HG02885 (cell line): ENCODE measurements at regions not wholly inside any gene's neighbourhood (a gene's known extent, or its start where the extent isn't known, plus 50 kb on each side); places are given as distances from the start of the nearest gene placed in this dataset.

Experiments used
- ATAC-seq: cut with Tn5 transposase; IDR thresholded peaks from one replicate; pipeline ENCODE4 v1.9.1; 2021; ENCODE audit warnings: mild to moderate bottlenecking; ENCODE audit not compliant: unreplicated experiment, poor library complexity

DNA sequence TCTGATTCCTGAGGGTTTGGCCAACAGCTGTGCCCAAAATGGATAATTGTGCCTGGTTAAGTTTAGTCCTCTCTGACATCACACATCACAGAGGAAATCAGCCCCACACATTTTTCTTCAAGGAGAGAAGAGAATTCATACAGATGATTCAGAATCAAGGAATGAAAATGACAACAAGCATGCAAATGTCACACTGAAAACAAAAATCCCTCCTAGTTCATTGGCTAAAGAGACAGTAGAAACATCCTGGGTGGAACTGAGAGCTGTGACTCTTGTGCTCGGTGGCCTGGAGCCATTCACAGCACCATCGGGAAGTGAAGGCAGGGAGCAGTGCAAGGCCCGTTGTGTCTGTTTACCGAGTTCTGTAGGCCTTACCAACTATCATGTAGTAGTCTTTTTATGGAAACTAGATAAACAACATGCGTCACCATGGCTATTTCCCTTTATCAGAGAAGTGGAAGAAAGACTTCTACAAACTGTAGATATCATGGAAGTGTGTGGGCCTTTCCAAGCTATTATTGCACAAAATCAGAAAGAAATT lies 81.7 kb upstream of the TENT5A start:
- no peak for ATAC-seq

DNA sequence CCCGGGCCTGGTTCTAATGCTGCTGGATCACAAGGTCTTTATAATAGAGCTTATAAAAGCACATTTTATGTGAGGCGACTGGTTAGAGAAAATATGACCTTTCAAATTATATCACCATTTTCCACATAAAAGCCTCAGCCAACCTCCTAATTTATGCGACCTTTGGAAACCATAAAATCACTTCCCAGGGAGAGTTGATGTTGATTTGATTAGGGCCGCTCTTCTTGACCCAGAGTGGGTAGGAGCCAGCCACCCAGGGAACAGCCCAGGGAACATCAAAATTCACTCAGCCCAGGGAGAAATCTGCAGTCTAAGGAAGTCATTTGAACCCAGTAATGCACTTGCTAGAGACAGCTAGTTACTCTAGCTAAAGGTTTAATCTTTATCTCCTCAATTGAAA lies 79.8 kb upstream of the TENT5A start:
- no peak for ATAC-seq

DNA sequence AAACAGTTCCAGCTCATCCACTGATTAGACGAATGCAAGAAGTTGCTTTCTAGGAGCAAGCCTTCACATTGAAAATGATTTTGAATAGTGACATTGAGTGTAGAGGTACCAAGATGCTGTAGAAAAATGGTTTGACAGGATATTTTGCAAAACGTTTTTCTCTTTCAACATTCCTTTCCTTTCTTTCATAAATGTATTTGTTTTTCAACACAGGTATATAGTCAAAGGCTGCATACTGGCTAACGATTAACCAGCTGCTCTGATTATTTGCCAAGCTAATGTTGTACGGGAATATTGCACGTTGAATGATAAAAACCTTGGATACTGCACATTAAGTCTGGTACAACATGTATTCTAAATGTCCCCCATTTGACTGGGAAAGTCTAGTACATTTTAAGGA lies 78.8 kb upstream of the TENT5A start:
- no peak for ATAC-seq

DNA sequence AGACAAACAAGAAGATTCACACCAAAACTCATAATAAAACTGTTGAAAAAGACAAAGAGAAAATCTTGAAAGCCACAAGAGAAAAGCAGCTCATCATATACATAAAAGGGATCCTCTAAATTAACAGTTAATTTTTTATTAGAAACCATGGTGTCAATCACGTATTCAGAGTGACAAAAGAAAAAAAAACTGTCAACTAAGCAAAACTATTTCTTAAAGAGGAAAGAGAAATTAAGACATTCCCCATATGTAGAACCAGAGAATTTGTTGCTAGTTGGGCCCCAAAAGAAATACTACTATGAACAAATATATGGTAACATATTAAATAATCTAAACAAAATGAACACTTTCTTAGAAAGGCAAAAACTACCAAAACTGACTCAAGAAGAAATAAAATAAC lies 74.3 kb upstream of the TENT5A start:
- ATAC-seq = no peak

DNA sequence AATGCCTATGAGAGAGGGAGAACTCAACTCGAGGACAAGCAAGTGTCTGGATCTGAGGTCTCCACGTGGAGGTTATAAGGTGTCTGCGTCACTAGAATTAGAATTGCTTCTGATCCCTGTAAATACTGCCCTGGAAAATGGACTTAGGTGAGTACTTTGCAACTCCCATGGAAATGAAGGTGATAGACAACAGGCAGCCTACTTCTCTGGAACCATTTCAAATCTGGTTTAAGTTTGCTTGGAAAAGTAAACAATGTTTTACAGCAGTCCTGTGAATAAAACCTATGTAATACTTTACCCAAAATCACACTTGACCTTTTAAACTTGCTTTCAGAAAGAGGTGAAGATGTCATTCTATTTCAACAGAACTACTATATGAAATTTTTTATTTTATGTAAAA lies 70.1 kb upstream of the TENT5A start:
- no peak for ATAC-seq

DNA sequence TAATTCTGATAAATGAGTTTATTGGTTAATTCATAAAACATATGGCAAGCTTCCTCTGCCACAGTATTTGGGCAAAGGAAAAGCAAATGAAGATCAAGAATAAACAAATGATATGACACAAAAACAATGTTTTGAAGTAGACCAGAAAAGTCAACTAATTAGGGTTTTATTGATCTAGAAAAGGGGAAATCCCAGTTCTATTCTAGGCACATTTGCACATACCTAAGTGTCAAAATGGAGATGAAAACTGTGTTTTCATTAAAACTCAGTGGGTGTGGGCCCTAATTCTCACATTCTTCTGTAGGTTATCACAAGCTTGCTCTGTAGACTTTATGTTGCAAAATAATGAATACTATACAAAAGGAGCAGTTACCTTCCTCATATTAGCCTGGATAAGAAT lies 69.0 kb upstream of the TENT5A start:
- ATAC-seq = no peak

DNA sequence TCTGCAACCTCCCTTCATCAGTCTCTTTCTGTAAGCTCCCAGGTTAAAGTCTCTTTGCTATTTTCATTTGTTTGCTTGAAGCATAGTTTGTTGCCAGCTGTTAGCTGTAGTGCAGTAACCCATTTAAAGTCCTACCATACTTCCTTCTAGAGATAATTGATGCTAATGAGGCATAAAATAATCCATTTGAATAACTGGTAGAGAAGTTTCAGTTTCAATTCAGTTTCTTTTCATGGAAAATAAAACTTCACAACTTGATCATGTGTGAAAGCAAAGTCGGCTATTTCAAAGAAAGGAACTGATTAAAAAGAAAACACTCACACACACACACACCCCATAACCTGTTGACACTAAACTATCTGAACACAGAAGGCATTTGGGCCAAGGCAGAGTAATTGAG lies 68.5 kb upstream of the TENT5A start:
- ATAC-seq = no peak

DNA sequence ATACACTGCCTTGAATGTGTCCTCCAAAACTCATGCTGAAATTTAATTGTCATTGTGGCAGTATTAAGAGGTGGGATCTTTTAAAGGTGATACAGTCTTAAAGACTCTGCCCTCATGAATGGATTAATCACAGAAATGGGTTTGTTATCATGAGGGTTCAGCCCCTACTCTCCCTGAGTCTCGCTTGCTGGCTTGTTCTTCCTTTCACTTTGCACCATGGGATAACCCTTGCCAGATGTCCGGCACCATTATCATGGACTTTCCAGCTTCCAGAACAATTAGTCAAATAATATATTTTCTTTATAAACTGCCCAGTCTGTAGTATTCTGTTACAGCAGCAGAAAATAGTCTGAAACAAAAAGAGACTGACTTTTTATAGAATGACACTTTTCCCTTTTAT lies 67.9 kb upstream of the TENT5A start:
- ATAC-seq = no peak

DNA sequence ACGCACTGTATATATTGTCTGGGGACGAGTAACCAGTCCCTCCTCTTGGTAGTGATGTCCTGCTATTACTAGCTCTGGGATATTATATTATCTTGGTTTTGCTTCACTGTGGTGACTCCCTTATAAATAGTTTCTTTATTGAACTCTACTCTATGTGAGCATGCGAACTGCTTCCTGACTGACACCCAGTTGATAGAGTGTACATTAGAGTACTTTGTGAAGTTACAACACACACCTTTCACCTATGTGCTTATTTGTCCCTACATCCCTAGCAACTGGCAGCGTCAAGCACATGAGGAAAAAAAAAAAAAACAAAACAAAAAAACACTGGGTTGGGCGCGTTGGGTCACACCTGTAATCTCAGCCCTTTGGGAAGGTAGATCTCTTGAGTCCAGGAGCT lies 67.3 kb upstream of the TENT5A start:
- no peak for ATAC-seq

DNA sequence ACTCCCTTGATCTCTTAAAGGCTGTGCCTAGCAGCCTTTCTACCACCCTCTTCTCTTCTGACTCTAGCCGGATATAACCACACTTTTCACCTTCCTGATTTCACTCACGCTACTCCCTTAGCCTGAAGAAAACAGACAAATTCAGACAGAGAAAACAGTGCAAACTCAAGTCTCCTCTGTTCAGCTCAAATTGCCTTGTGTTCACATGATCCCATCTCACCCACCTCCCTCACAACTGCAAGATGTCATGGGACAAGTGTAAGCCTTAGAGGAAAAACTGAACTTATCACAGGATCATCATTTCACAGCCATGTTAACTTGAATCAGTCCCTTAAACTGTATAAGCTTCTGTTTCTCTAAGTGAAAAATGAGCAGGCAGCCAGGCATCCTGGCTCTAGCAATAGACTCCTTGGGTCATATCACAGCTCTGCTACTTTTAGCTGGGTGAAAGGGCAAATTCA lies 66.5 kb upstream of the TENT5A start:
- peak; percentile 79 for ATAC-seq

DNA sequence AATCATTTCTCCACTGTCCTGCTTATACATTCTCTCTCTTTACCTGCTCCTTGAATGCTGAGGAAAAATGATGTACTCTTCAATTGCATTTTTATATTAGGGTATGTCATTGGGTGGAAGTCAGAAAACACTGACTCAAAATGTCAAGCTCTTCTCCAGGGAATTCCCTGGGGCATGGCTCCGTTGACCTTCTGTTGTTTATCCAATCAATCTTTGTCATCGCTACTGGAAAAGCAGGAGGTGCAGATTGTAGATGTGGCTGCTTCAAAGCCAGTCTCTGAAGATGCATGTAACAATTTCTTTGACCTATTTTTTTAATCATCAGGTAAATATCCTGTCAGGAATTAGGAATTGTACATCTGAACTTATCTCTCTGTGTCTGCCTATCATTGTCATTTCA lies 63.9 kb upstream of the TENT5A start:
- ATAC-seq = no peak

DNA sequence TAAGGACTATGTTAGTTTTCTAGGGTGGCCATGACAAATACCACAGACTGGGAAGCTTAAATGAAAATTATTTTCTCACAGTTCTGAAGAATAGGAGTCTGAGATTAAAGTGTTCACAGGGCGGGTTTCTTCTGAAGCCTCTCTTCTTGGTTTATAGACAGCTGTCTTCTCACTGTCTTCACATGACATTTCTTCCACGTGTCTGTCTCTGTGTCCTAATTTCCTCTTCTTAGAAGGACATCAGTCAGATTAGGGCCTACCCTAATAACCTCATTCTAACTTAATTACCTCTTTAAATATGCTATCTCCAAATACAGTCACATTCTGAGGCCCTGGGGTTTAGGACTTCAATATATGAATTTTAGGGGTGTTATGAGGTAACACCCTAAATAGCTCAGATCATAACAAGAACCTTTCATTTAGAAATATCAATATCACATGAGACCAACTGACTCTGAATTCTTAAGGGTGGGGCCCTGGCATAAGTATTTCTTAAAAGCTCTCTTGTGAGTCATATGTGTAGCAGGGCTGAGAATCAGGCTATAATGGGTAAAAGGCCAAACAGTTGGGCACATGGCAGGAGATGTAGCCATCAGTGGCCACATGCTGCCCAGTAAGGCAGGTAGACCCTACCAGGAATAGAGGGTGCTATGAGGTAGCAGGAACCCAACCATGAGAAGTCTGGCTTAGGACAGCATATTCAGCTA lies 62.0 kb upstream of the TENT5A start:
- ATAC-seq = no peak

DNA sequence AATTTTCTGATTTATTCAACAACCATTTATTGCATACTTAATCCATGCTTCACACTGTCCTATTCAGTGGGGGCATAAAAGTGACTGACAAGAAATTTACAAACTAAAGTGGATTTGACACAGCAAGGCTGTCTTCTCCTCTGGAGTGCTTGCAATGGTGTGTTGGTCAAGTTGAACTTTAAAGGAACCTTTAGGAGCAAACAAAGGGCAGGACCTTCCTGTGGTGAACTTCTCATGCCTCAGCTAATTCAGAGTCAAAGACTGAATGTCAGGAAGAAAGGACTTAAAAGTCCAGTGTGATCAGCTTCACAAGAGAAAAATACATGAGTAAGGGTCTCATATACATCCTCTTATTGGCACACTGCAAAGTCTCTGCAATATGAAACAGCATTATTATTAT lies 60.8 kb upstream of the TENT5A start:
- no peak for ATAC-seq

DNA sequence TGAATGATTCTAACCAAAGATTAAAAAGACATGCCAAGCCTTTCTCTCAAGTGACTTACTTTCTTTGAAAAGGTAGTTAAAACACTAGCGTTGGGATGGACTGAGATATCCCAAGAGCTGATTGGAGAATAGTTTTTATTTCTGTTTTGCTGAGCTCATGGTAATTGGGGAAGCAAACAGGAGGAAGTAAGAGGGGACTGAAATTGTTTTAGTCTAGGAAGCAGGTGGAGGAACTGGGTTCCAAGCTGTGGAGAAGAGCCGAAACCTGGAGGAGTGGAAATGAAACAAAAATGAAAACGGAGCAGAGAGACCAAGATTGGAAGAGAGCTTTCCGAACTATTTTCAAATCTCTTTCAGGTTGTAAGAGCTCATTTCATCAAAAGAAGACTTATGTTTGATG lies 59.9 kb upstream of the TENT5A start:
- no peak for ATAC-seq

DNA sequence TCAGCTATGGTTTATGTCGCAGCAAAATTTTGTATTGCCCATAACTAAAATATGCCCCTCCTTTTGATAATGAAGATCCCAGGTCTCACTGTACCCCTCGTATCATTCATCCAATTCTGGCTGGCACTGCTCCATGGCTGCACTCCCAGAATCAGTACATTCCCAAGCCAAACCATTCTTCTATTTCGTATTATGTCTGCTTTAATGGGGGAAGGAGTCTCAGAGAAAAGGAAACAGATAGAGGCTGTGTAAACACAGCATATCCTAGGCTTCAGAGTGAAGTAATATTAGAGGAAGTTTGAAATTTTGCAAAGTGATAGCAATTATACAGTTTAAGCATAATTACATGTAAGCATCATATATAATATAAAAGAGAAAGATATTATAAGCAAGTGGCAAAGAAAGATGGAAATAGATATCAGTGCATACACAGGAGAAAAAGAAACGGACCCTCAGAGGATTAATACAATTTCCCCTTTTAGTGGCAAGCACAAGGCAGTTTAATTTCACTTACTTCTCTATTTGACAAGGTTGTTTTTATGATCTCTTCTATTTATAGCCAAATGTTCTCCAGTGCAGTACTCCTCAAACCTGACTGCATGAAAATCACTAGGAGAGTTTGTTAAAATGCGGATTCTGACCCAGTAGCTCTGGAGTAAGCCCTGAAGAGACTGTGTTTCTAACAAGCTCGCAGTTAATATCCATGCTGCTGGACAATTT lies 56.5 kb upstream of the TENT5A start:
- ATAC-seq = no peak

DNA sequence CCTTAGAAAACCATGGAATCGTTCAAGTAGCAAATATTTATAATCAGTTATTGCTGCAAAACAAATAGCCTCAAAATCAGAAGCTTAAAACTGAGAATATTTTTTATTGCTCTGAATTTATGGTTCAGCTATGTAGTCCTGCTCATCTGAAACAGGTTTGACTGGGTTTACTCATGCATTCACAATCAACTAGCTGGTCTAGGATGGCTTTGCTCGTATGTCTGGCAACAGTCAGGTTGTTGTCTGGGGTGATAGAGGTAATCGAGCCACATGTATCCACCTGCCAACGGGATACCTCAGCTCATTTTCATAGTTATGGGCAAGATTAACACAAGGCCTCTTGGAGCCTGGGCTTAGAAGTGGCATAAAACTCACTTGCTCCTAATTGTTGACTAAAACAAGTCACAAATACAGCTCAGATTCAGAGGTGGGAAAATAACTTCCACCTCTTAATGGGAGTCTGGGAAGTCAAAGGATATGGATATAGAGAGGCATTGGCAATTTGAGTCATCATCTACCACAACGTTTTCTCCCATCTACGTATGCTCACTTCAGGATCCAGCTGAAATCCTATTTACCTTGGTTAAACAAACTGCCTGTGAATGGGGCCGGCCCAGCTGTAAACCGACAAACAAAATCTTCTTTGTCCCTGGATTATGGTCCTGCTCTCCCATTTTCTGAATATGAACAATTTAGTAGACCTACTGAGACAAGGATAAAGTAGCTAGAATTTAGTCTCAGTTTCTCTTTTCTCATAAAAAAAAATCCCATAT lies 54.5 kb upstream of the TENT5A start:
- no peak for ATAC-seq

DNA sequence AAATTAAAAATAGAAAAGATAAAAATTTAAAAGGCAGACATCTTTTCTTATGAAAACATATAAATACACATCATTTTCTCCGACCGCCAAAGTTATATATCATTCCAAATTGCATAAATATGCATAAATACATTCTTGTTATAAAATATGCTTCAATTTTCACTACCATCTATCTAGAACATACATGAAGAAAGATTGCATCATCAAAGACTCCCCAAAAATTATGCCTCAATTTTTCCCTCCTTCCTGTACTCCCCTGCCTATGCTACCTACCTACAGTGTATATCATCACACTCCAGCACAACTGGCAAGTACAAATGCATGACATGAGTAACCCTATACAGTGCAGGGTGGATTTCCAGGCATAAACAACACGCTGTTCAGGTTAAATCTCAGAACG lies 49.9 kb upstream of the TENT5A start:
- ATAC-seq = no peak
